Esophagus muscularis mucosa (tissue), 4 donors: ENCODE measurements at regions not wholly inside any gene's neighbourhood (a gene's known extent, or its start where the extent isn't known, plus 50 kb on each side); places are given as distances from the start of the nearest gene placed in this dataset.

Source experiments
- DNase-seq: peaks from one replicate; pipeline ENCODE4 v3.0.0-alpha.2; 2017; ENCODE audit errors: extremely low spot score
- H3K27ac ChIP-seq, 4 donors: fragments of 200-600 bp; sonication (generic); replicated peaks in 1 of 4; 1 replicate in 3 of 4; 2 replicates in 1 of 4; pipeline ENCODE4 v1.5.1; 2016 to 2019; ENCODE audit warnings: mild to moderate bottlenecking in 1 of 4
- H3K27me3 ChIP-seq, 4 donors: fragments of 200-600 bp; sonication (generic); one replicate each; pipeline versions ENCODE4 v1.5.1 to v1.6.0; 2016 to 2019
- H3K36me3 ChIP-seq, 4 donors: fragments of 200-600 bp; sonication (generic); one replicate each; pipeline ENCODE4 v1.5.1; 2016 to 2019
- H3K4me1 ChIP-seq, 4 donors: fragments of 200-600 bp; sonication (generic); one replicate each; pipeline ENCODE4 v1.5.1; 2016 to 2019
- H3K4me3 ChIP-seq, 4 donors: fragments of 200-600 bp; sonication (generic); 1 replicate in 2 of 4; 2 replicates in 2 of 4; pipeline ENCODE4 v1.5.1; 2016 to 2019; ENCODE audit warnings: mild to moderate bottlenecking in 4 of 4, moderate library complexity in 1 of 4
- H3K9me3 ChIP-seq, 4 donors: fragments of 200-600 bp; sonication (generic); 1 replicate in 3 of 4; 2 replicates in 1 of 4; pipeline ENCODE4 v1.5.1; 2016 to 2019
- EP300 ChIP-seq: sonication (generic); formaldehyde crosslinking; IDR thresholded peaks from one replicate; pipeline ENCODE4 v1.6.1; 2017; ENCODE audit warnings: antibody characterized with exemption
- POLR2A ChIP-seq: fragments of 450-650 bp; IDR thresholded peaks from one replicate; pipeline ENCODE4 v1.6.1; 2017; ENCODE audit warnings: antibody characterized with exemption, moderate library complexity, mild to moderate bottlenecking, low read depth
- POLR2AphosphoS5 ChIP-seq, 2 donors: sonication (generic); formaldehyde crosslinking; IDR thresholded peaks; one replicate each; pipeline ENCODE4 v1.6.1; 2017; ENCODE audit warnings: antibody characterized with exemption in 2 of 2
- WGBS: methylation state at CpG from one replicate; pipeline ENCODE4 v1.1.5; 2018; 5-methylcytosine and 5-hydroxymethylcytosine counted together
- intact Hi-C: fragments of 100-400 bp; cut with DNase I; formaldehyde crosslinking; loops from one replicate; pipeline ENCODE4 v1.15.1; 2023
- TF ChIP-seq, protein P1 (sequence below), 3 experiments: fragments of 200-600 bp in 2 of 3; fragments of 450-650 bp in 1 of 3; sonication (generic) in 2 of 3; IDR thresholded peaks; one replicate each; pipeline ENCODE4 v1.5.1; 2017 to 2019; ENCODE audit warnings: antibody characterized with exemption in 3 of 3, mild to moderate bottlenecking in 2 of 3, moderate library complexity in 1 of 3

DNA sequence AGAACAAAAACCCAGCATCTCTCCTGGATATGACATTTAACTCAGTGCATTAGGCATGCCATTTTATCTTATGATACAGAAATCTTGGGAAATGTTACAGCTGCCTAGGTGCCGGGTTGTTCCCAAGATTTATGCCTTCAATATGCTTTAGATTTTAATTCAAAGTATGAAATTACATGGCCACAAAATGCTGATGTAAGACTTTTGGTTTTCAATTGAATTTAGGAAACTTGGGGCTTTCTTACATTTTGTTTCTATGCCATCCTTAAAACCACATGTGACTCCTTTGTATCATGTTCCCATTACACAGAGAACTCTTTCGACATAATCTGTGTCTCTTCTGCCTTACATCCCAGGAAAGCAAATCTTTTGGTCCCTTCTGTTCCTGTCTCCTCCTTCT, 83.9 kb downstream of the CCNA1 start:
- H3K9me3 ChIP-seq = no peaks in the 10 kb centered on the region
- no peaks in the 10 kb centered on the region for H3K36me3 ChIP-seq
- no peak for DNase-seq
- no peak overlapping the region for H3K27ac ChIP-seq
- WGBS = 79% methylated on average over 2 of the region's 2 CpGs
- H3K4me3 ChIP-seq = no peak overlapping the region
- no peaks in the 10 kb centered on the region for H3K27me3 ChIP-seq
- intact Hi-C loops = no loop called here
- TF ChIP-seq EP300 (no peak), POLR2A (no peak), POLR2AphosphoS5 (IDR thresholded peaks at IDR 0.05) (no peak)
- TF ChIP-seq, protein P1, sequence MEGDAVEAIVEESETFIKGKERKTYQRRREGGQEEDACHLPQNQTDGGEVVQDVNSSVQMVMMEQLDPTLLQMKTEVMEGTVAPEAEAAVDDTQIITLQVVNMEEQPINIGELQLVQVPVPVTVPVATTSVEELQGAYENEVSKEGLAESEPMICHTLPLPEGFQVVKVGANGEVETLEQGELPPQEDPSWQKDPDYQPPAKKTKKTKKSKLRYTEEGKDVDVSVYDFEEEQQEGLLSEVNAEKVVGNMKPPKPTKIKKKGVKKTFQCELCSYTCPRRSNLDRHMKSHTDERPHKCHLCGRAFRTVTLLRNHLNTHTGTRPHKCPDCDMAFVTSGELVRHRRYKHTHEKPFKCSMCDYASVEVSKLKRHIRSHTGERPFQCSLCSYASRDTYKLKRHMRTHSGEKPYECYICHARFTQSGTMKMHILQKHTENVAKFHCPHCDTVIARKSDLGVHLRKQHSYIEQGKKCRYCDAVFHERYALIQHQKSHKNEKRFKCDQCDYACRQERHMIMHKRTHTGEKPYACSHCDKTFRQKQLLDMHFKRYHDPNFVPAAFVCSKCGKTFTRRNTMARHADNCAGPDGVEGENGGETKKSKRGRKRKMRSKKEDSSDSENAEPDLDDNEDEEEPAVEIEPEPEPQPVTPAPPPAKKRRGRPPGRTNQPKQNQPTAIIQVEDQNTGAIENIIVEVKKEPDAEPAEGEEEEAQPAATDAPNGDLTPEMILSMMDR (IDR thresholded peaks at IDR 0.05) = no peak
- H3K4me1 ChIP-seq = no peaks in the 10 kb centered on the region

DNA sequence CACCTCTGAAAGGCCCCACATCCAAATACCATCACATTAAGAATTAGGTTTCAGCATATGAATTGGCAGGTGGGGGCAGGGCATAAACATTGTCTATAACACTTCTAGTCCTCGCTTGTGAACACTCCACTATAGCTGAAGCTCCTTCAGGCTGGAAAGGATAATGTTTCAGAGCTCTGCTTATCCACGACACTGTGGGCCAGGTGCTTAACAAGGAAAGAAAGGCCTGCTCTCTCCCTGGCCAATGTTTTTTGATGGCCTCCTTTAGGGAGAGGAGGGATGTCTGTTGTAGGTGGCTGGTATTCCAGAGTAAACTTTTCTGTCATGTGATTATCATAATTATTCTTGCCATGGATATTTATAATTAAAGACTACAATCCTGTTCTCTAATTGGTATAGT, 86.4 kb downstream of the CCNA1 start:
- DNase-seq = no peak
- Histone ChIP-seq H3K9me3 (no peaks in the 10 kb centered on the region), H3K4me3 (no peak overlapping the region), H3K27ac (no peak overlapping the region), H3K36me3 (no peaks in the 10 kb centered on the region), H3K4me1 (no peaks in the 10 kb centered on the region), H3K27me3 (no peaks in the 10 kb centered on the region)
- 100% methylated on average over 2 of the region's 2 CpGs for WGBS
- no peak for TF ChIP-seq POLR2AphosphoS5 (IDR thresholded peaks at IDR 0.05)
- TF ChIP-seq EP300 = no peak
- no peak for TF ChIP-seq POLR2A
- TF ChIP-seq, protein P1 (IDR thresholded peaks at IDR 0.05) = no peak
- intact Hi-C loops = no loop called here

DNA sequence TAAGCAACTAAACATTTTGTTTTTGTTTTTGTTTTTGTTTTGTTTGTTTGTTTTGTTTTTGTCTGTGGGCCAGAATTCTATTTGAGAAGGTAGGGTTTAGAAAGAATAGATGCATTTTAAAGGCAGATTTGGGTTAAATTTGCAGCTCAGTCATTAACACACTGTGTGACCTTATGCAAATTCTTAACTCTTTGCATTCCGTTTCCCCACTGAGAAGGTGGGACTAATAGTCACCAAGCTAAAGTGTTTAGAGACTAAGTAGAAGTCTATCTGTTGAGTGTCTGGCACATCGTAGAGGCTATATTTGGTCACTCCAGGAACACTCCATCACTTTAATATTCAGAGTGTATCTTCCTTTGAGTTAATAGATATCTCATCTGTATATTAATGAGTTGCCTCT, 87.1 kb downstream of the CCNA1 start:
- H3K4me1 ChIP-seq = no peaks in the 10 kb centered on the region
- no peaks in the 10 kb centered on the region for H3K9me3 ChIP-seq
- no peak for TF ChIP-seq POLR2AphosphoS5 (IDR thresholded peaks at IDR 0.05)
- no peak for DNase-seq
- no peak overlapping the region for H3K4me3 ChIP-seq
- WGBS = 67% methylated on average over 2 of the region's 2 CpGs
- intact Hi-C loops = no loop called here
- H3K27me3 ChIP-seq = no peaks in the 10 kb centered on the region
- H3K36me3 ChIP-seq = no peaks in the 10 kb centered on the region
- no peak overlapping the region for H3K27ac ChIP-seq

DNA sequence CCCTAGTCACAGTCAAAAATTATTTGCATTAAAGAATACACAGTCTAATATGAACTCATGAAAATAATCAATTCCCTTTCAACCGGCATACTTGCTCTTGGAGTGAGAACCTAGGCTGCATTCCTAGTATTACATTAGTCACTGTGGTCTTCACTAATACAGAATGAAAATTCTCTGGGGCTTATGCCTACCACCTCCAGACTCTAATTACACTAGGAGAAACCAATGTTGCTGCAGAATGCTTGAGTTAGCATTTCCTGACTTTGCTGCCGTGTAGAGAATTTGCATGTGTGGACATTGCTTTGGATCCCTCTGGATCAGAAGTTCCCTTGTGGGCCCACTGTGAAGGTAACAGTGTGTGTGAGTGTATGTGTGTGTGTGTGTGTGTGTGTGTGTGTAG, 87.8 kb downstream of the CCNA1 start:
- H3K9me3 ChIP-seq = no peaks in the 10 kb centered on the region
- H3K36me3 ChIP-seq = no peaks in the 10 kb centered on the region
- intact Hi-C loops = no loop called here
- no peak overlapping the region for H3K27ac ChIP-seq
- WGBS = 71% methylated on average over 2 of the region's 2 CpGs
- H3K4me1 ChIP-seq = no peaks in the 10 kb centered on the region
- no peak overlapping the region for H3K4me3 ChIP-seq
- no peak for DNase-seq
- H3K27me3 ChIP-seq = no peaks in the 10 kb centered on the region
- TF ChIP-seq POLR2A = no peak
- no peak for TF ChIP-seq POLR2AphosphoS5 (IDR thresholded peaks at IDR 0.05)
- TF ChIP-seq, protein P1 (IDR thresholded peaks at IDR 0.05) = no peak
- no peak for TF ChIP-seq EP300

DNA sequence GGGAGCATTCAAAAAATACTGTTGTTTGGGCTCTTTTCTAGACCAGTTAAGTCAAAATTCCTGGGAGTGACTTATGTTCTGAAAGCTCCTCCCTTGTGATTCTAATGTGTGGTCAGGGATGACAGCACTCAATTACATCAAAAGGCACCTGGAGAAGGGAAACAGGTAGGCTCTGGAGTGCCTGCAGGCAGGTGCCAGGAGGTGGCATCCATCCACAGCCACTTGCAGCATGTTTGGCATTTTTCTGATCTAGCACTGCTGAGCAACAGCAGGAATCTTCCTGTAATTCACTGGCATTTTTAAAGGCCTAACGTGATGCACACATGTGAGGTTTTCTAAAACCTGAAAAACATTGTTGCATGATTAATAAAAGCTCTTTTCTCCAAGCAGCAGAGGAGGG, 94.6 kb downstream of the CCNA1 start:
- no peaks in the 10 kb centered on the region for H3K36me3 ChIP-seq
- TF ChIP-seq, protein P1 (IDR thresholded peaks at IDR 0.05) = no peak
- TF ChIP-seq POLR2A = no peak
- no peak for TF ChIP-seq EP300
- no peak for TF ChIP-seq POLR2AphosphoS5 (IDR thresholded peaks at IDR 0.05)
- H3K27ac ChIP-seq = no peak overlapping the region
- H3K27me3 ChIP-seq = no peaks in the 10 kb centered on the region
- H3K9me3 ChIP-seq = no peaks in the 10 kb centered on the region
- DNase-seq = peak; percentile 66
- WGBS = 53% methylated on average over 1 of the region's 1 CpG
- H3K4me1 ChIP-seq = peaks cover 0 to 12% (median 10%) of the 10 kb centered on the region in 4 donors
- intact Hi-C loops = no loop called here
- no peak overlapping the region for H3K4me3 ChIP-seq
